HL-60 (cell line): ENCODE measurements at regions not wholly inside any gene's neighbourhood (a gene's known extent, or its start where the extent isn't known, plus 50 kb on each side); places are given as distances from the start of the nearest gene placed in this dataset.

Source experiments
- DNase-seq, 2 experiments: peaks; one replicate each; pipeline ENCODE4 v3.0.0-alpha.2; 2010 to 2020; ENCODE audit warnings: low read depth in 1 of 2, low spot score in 1 of 2
- H3K27ac ChIP-seq: fragments of 250-450 bp; sonication (Bioruptor Pico); replicated peaks from 2 replicates; pipeline ENCODE4 v1.5.1; 2020; ENCODE audit warnings: mild to moderate bottlenecking, moderate library complexity
- H3K27me3 ChIP-seq: fragments of 250-450 bp; sonication (Bioruptor Pico); 2 replicates; pipeline ENCODE4 v1.5.1; 2021; ENCODE audit warnings: mild to moderate bottlenecking, moderate library complexity; ENCODE audit not compliant: insufficient read depth, poor library complexity, severe bottlenecking
- H3K4me3 ChIP-seq: replicated peaks from 2 replicates; pipeline ENCODE4 v1.5.1; 2011; ENCODE audit warnings: mild to moderate bottlenecking, control low read depth, low read length; ENCODE audit not compliant: insufficient read depth
- GABPA ChIP-seq: IDR thresholded peaks from 2 replicates; pipeline ENCODE4 v1.6.1; 2012; ENCODE audit warnings: low read depth
- POLR2AphosphoS5 ChIP-seq: IDR thresholded peaks from 2 replicates; pipeline ENCODE4 v1.6.1; 2012; ENCODE audit warnings: low read depth
- SPI1 ChIP-seq: IDR thresholded peaks from 2 replicates; pipeline ENCODE4 v1.6.1; 2012; ENCODE audit warnings: low read depth, mild to moderate bottlenecking, borderline replicate concordance
- TF ChIP-seq, protein P1 (sequence below): IDR thresholded peaks from one replicate; pipeline ENCODE4 v1.5.1; 2011; ENCODE audit warnings: low read length, control low read depth, inconsistent platforms; ENCODE audit not compliant: insufficient read depth
- TF ChIP-seq, protein P2 (sequence below): IDR thresholded peaks from 2 replicates; pipeline ENCODE4 v1.6.1; 2012; ENCODE audit warnings: low read depth; ENCODE audit not compliant: insufficient replicate concordance

DNA sequence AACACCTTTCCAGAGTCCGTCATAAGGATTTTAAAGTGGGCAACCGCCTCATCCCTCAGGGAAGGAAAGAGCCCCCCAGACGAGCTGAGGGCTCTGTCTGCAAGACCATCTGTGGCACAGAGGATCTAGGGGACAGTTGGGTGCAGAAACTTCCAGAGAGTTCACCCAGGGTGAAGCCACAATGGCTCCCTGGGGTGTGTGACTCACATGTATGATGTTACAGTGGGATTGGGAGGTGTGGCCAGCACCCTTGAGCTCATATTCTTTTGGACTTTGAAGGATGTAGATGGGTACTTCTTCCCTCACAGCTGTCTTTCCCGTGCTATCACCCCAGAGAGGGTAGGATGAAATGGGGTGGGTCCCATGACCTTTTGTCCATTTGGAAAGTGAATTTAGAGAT lies 95.5 kb downstream of the NCR2 start:
- Histone ChIP-seq H3K4me3 (no peak overlapping the region), H3K27me3 (peaks cover 36% of the 10 kb centered on the region), H3K27ac (no peak overlapping the region)
- no peak for DNase-seq
- TF ChIP-seq POLR2AphosphoS5 (no peak), GABPA (no peak), SPI1 (no peak)
- TF ChIP-seq, protein P1, sequence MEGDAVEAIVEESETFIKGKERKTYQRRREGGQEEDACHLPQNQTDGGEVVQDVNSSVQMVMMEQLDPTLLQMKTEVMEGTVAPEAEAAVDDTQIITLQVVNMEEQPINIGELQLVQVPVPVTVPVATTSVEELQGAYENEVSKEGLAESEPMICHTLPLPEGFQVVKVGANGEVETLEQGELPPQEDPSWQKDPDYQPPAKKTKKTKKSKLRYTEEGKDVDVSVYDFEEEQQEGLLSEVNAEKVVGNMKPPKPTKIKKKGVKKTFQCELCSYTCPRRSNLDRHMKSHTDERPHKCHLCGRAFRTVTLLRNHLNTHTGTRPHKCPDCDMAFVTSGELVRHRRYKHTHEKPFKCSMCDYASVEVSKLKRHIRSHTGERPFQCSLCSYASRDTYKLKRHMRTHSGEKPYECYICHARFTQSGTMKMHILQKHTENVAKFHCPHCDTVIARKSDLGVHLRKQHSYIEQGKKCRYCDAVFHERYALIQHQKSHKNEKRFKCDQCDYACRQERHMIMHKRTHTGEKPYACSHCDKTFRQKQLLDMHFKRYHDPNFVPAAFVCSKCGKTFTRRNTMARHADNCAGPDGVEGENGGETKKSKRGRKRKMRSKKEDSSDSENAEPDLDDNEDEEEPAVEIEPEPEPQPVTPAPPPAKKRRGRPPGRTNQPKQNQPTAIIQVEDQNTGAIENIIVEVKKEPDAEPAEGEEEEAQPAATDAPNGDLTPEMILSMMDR = no peak
- TF ChIP-seq, protein P2, sequence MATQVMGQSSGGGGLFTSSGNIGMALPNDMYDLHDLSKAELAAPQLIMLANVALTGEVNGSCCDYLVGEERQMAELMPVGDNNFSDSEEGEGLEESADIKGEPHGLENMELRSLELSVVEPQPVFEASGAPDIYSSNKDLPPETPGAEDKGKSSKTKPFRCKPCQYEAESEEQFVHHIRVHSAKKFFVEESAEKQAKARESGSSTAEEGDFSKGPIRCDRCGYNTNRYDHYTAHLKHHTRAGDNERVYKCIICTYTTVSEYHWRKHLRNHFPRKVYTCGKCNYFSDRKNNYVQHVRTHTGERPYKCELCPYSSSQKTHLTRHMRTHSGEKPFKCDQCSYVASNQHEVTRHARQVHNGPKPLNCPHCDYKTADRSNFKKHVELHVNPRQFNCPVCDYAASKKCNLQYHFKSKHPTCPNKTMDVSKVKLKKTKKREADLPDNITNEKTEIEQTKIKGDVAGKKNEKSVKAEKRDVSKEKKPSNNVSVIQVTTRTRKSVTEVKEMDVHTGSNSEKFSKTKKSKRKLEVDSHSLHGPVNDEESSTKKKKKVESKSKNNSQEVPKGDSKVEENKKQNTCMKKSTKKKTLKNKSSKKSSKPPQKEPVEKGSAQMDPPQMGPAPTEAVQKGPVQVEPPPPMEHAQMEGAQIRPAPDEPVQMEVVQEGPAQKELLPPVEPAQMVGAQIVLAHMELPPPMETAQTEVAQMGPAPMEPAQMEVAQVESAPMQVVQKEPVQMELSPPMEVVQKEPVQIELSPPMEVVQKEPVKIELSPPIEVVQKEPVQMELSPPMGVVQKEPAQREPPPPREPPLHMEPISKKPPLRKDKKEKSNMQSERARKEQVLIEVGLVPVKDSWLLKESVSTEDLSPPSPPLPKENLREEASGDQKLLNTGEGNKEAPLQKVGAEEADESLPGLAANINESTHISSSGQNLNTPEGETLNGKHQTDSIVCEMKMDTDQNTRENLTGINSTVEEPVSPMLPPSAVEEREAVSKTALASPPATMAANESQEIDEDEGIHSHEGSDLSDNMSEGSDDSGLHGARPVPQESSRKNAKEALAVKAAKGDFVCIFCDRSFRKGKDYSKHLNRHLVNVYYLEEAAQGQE = no peak

DNA sequence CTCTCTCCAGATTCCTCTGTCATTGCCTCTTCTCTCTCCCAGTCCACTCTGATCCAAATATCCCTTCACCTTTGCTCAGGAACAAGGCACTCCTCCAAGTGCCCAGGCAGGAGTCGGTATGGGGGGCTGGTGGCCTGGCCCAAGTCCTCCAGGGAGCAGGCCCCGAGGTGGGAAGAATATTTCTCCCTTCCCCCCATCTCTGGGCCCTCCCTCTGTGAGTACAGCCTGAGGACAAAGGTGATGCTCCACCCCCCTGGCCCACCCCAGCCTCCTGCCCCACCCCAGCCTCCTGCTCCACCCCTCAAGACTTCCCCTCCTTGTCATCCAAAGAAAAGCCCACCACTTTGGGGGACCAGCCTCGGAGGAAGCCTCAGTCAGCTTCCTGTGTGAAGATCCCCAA lies 96.9 kb downstream of the NCR2 start:
- no peak for DNase-seq
- no peak overlapping the region for H3K27ac ChIP-seq
- H3K27me3 ChIP-seq = peaks cover 22% of the 10 kb centered on the region
- TF ChIP-seq SPI1 = no peak
- TF ChIP-seq GABPA = no peak
- no peak overlapping the region for H3K4me3 ChIP-seq

DNA sequence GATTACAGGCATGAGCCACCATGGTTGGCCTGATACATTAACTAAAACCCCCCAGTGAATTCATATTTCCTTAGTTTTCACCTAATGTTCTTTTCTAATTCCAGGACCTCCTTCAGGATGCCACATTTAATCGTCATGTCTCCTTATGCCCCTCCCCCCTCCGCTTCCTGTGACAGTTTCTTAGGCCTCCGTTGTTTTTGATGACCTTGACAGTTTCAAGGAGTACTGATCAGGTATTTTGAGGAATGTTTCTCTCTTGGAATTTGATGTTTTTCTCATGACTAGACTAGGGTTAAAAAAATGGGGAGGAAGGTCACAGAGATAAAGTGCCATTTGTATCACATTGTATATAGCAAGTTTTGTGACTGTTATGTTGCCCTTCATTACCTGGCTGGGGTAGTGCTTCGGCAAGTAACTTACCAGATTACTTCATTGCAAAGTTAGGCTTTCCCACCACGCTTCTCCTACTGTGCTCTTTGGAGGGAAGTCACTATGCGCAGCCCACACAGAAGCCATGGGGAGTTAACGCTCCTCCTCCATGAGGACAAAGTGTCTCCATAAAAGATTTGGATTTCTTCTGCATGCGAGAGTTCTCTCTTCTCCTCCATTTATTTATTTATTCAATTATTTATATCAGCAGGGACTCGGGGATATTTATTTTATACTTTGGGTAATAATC lies 99.5 kb downstream of the NCR2 start:
- Histone ChIP-seq H3K27ac (no peak overlapping the region), H3K4me3 (no peak overlapping the region), H3K27me3 (peaks cover 4% of the 10 kb centered on the region)
- TF ChIP-seq SPI1 (no peak), GABPA (no peak), POLR2AphosphoS5 (no peak)
- TF ChIP-seq, protein P1 = no peak
- TF ChIP-seq, protein P2 = no peak
- no peak for DNase-seq

DNA sequence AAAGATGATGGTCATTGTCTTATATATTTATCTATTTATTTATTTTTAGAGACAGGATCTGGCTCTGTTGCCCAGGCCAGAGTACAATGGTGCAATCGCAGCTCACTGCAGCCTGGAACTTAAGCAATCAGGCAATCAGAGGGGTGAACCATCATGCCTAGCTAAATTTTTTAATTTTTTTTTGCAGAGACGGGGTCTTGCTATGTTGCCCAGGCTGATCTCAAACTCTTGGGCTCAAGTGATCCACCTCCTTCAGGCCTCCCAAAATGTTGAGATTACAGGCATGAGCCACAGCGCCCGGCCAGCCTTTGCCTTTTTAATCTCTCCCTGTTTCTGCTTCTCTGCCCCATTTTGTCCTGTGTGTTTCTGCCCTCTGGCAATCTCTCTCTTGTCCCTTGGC lies 102.2 kb downstream of the NCR2 start:
- no peak overlapping the region for H3K4me3 ChIP-seq
- TF ChIP-seq POLR2AphosphoS5 (no peak), SPI1 (no peak), GABPA (no peak)
- TF ChIP-seq, protein P2 = no peak
- TF ChIP-seq, protein P1 = no peak
- DNase-seq = no peak
- no peaks in the 10 kb centered on the region for H3K27me3 ChIP-seq
- no peak overlapping the region for H3K27ac ChIP-seq
